Upper lobe of right lung (tissue), 1 donor: ENCODE measurements at regions not wholly inside any gene's neighbourhood (a gene's known extent, or its start where the extent isn't known, plus 50 kb on each side); places are given as distances from the start of the nearest gene placed in this dataset.
A peak's percentile ranks its signal among the peaks of the same experiment; 100 is the strongest.
"Not testable (repeated sequence)": the region's sequence is repeated elsewhere in the genome, so short reads cannot be mapped to it uniquely, and the experiment has no call there.

Experiments used
- ATAC-seq: fragments of 200-7000 bp; cut with Tn5 transposase; one replicate; pipeline ENCODE4 v1.9.1; 2020; ENCODE audit warnings: mild to moderate bottlenecking, moderate library complexity
- DNase-seq: peaks from one replicate; pipeline ENCODE4 v3.0.0-alpha.2; 2020
- H3K27ac ChIP-seq: fragments of 200-600 bp; one replicate; pipeline ENCODE4 v1.8.0; 2022
- H3K27me3 ChIP-seq: fragments of 200-600 bp; one replicate; pipeline ENCODE4 v1.8.0; 2022; ENCODE audit warnings: mild to moderate bottlenecking
- H3K36me3 ChIP-seq: fragments of 200-600 bp; one replicate; pipeline ENCODE4 v1.8.0; 2022
- H3K4me1 ChIP-seq: fragments of 200-600 bp; one replicate; pipeline ENCODE4 v1.8.0; 2022
- H3K4me3 ChIP-seq: fragments of 200-600 bp; one replicate; pipeline ENCODE4 v1.8.0; 2022; ENCODE audit warnings: mild to moderate bottlenecking
- H3K9me3 ChIP-seq: fragments of 200-600 bp; one replicate; pipeline ENCODE4 v1.8.0; 2022
- intact Hi-C: fragments of 100-400 bp; cut with DNase I; formaldehyde crosslinking; loops from one replicate; pipeline ENCODE4 v1.11.0; 2022
- TF ChIP-seq, protein P1 (sequence below): fragments of 200-600 bp; IDR thresholded peaks from one replicate; pipeline ENCODE4 v1.8.0; 2022; ENCODE audit warnings: antibody characterized with exemption
- donor health status: DM: no; HTN: yes; CAD: no; lungs with severe emphysema.

DNA sequence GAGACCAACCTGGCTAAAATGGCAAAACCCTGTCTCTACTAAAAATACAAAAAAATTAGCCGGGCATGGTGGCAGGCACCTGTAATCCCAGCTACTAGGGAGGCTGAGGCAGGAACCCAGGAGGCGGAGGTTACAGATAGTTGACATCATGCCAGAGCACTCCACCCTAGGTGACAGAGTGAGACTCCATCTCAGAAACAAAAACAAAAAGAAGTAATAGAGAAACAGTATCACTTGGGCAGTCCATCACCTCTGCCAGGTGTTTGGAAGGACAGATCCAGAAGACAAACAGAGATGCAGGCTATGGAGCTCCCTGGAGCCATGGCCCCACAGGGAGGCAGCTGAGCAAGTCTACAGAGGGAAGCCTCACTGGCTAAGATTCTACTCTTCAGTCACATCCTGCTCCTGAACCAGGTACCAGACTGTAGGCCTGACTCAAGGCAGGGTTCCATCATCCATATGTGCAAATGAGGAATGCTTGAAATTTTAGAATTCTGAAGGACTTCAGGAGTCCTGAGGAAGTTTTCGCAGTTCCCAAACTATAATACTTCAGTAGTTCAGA lies 81.4 kb upstream of the CPEB2 start:
- no peaks in the 10 kb centered on the region for H3K9me3 ChIP-seq
- ATAC-seq (no peak), DNase-seq (no peak)
- H3K27me3 ChIP-seq, result no peaks in the 10 kb centered on the region
- no peak overlapping the region for H3K27ac ChIP-seq
- H3K4me3 ChIP-seq, result no peak overlapping the region
- TF ChIP-seq, protein P1, sequence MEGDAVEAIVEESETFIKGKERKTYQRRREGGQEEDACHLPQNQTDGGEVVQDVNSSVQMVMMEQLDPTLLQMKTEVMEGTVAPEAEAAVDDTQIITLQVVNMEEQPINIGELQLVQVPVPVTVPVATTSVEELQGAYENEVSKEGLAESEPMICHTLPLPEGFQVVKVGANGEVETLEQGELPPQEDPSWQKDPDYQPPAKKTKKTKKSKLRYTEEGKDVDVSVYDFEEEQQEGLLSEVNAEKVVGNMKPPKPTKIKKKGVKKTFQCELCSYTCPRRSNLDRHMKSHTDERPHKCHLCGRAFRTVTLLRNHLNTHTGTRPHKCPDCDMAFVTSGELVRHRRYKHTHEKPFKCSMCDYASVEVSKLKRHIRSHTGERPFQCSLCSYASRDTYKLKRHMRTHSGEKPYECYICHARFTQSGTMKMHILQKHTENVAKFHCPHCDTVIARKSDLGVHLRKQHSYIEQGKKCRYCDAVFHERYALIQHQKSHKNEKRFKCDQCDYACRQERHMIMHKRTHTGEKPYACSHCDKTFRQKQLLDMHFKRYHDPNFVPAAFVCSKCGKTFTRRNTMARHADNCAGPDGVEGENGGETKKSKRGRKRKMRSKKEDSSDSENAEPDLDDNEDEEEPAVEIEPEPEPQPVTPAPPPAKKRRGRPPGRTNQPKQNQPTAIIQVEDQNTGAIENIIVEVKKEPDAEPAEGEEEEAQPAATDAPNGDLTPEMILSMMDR, result no peak
- no peaks in the 10 kb centered on the region for H3K36me3 ChIP-seq
- intact Hi-C loops, result no loop called here
- H3K4me1 ChIP-seq, result no peaks in the 10 kb centered on the region

GRCh38 chr4:14921781-14922180 lies 80.5 kb upstream of the CPEB2 start:
- ATAC-seq, H3K27ac ChIP-seq, H3K4me3 ChIP-seq, H3K27me3 ChIP-seq, H3K9me3 ChIP-seq, intact Hi-C loops, H3K4me1 ChIP-seq, DNase-seq, H3K36me3 ChIP-seq: not testable (repeated sequence)

DNA sequence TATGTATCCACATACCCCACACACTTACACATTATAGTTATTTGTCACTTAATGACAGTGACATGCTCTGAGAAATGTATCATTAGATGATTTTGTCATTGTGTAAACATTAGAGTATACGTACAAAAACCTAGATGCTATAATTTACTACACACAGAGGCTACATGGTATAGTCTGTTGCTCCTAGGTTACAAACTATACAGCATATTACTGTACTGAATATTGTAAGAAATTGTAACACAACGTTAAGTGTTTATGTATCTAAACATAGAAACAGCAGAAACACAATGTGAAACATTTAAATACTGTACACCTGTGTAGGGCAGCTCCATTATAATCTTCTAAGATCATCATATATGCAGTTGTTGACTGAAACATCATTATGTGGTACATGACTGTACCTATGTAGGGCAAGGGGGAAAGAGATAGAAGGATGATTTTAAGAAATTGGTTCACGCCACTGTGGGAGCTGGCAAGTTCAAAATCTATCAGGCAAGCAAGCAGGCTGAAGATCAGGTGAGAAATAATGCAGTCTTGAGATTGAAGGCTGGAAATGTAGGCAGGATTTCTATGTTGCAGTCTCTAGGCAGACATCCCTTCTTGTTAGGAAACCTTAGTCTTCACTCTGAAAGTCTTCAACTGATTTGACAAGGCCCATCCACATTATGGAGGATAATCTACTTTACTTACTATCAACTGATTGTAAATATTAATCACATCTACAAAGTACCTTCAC lies 78.0 kb upstream of the CPEB2 start:
- no peaks in the 10 kb centered on the region for H3K36me3 ChIP-seq
- DNase-seq (no peak), ATAC-seq (no peak)
- H3K27me3 ChIP-seq, result no peaks in the 10 kb centered on the region
- TF ChIP-seq, protein P1, result no peak
- H3K4me3 ChIP-seq, result no peak overlapping the region
- intact Hi-C loops, result no loop called here
- H3K9me3 ChIP-seq, result no peaks in the 10 kb centered on the region
- H3K4me1 ChIP-seq, result no peaks in the 10 kb centered on the region
- no peak overlapping the region for H3K27ac ChIP-seq

- no peak overlapping the region for H3K4me3 ChIP-seq
- DNase-seq (no peak), ATAC-seq (no peak)
- no peaks in the 10 kb centered on the region for H3K36me3 ChIP-seq
- H3K27ac ChIP-seq, result no peak overlapping the region
- H3K27me3 ChIP-seq, result no peaks in the 10 kb centered on the region
- H3K4me1 ChIP-seq, result no peaks in the 10 kb centered on the region
- TF ChIP-seq, protein P1, result no peak
- H3K9me3 ChIP-seq, result no peaks in the 10 kb centered on the region
- intact Hi-C loops, result no loop called here
These were observed 77.4 kb upstream of the CPEB2 start for GRCh38 chr4:14924812-14925344.

DNA sequence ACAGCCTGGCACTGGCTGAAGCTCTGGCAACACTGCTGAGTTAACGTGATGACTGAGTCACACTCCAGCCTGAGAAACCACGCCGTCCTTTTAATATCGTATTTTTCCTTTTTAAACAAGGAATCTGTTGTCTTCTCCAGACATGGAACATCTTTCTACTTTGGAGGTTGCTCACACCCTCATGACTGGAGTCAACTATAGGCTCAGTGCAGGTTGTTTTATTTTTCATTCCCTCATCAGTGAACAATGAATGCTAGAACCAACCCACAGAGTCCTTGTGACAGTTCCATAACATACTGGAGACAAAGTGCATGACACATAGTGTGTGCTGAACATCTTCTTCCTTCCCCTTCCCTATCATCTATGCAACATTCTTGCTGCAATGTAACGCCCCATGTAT lies 76.8 kb upstream of the CPEB2 start:
- DNase-seq (no peak), ATAC-seq (peak; percentile 45)
- Histone ChIP-seq H3K27me3 (no peaks in the 10 kb centered on the region), H3K4me3 (no peak overlapping the region), H3K27ac (no peak overlapping the region), H3K36me3 (no peaks in the 10 kb centered on the region), H3K4me1 (no peaks in the 10 kb centered on the region), H3K9me3 (no peaks in the 10 kb centered on the region)
- intact Hi-C loops, result no loop called here
- TF ChIP-seq, protein P1, result no peak

DNA sequence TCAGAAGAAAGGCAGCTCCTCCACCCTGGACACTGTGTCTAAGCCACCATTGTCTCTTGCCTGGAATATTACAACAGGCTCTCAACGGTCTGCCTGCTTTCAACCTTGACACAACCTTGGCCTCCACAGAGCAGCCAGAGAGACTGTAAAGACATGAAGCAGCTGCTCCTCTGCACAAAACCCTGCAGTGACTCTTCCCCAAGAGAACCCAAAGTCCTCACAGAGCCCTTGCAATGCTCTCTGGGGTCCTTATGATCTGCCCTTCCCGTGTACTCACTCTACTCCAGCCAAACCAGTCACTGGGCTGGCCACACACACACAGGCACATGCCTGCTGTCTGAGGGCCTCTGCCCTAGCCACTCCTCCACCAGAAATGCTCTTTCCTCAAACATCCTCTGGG lies 75.9 kb upstream of the CPEB2 start:
- no peak overlapping the region for H3K27ac ChIP-seq
- ATAC-seq (peak; percentile 45), DNase-seq (no peak)
- H3K27me3 ChIP-seq, result no peaks in the 10 kb centered on the region
- no peaks in the 10 kb centered on the region for H3K9me3 ChIP-seq
- H3K36me3 ChIP-seq, result no peaks in the 10 kb centered on the region
- TF ChIP-seq, protein P1, result no peak
- intact Hi-C loops, result no loop called here
- H3K4me1 ChIP-seq, result no peaks in the 10 kb centered on the region
- no peak overlapping the region for H3K4me3 ChIP-seq
